ENCODE measurements at regions not wholly inside any gene's neighbourhood (a gene's known extent, or its start where the extent isn't known, plus 50 kb on each side); places are given as distances from the start of the nearest gene placed in this dataset.
"Not testable (repeated sequence)": the region's sequence is repeated elsewhere in the genome, so short reads cannot be mapped to it uniquely, and the experiment has no call there.

GRCh38 chrX:107355533-107355932 is 93.9 kb upstream of the FRMPD3 start:
- TF ChIP-seq CTCF (IDR thresholded peaks at IDR 0.05): no peak
- no peak overlapping the region for H3K27ac ChIP-seq
- no peaks in the 10 kb centered on the region for H3K4me1 ChIP-seq
- H3K4me3 ChIP-seq: no peak overlapping the region
- 23 to 29% methylated on average over 1 of the region's 1 CpG for WGBS, 2 donors
- H3K27me3 ChIP-seq: peaks cover 0 to 71% (median 0%) of the 10 kb centered on the region in 7 donors
- H3K9me3 ChIP-seq: no peaks in the 10 kb centered on the region
- intact Hi-C loops (cut with DNase I): no loop called here
- ATAC-seq (no peak), DNase-seq (no peak)
- H3K36me3 ChIP-seq: no peaks in the 10 kb centered on the region

GRCh38 chrX:107360788-107361360 is 88.6 kb upstream of the FRMPD3 start:
- no peak for DNase-seq
- intact Hi-C loops (cut with DNase I): no loop called here

GRCh38 chrX:107370185-107370584 is 79.3 kb upstream of the FRMPD3 start:
- H3K9me3 ChIP-seq; intact Hi-C loops (cut with DNase I); H3K27me3 ChIP-seq; H3K27ac ChIP-seq; H3K36me3 ChIP-seq; DNase-seq; ATAC-seq; H3K4me1 ChIP-seq; H3K4me3 ChIP-seq: not testable (repeated sequence)
- WGBS, 2 donors: 50 to 98% methylated on average over 2 to 3 of the region's 3 CpGs

More at GRCh38 chrX:107360788-107361360, 88.6 kb upstream of the FRMPD3 start:
- Histone ChIP-seq H3K4me3 (no peak overlapping the region), H3K9me3 (no peaks in the 10 kb centered on the region), H3K27ac (no peak overlapping the region), H3K4me1 (no peaks in the 10 kb centered on the region), H3K36me3 (no peaks in the 10 kb centered on the region), H3K27me3 (peaks cover 0 to 76% (median 0%) of the 10 kb centered on the region in 7 donors)
- 60 to 85% methylated on average over 2 of the region's 2 CpGs for WGBS, 2 donors
- TF ChIP-seq CTCF (IDR thresholded peaks at IDR 0.05): no peak
- no peak for ATAC-seq

GRCh38 chrX:107374132-107374531 is 75.3 kb upstream of the FRMPD3 start:
- intact Hi-C loops (cut with DNase I): no loop called here
- no peaks in the 10 kb centered on the region for H3K9me3 ChIP-seq
- DNase-seq: no peak
- H3K27me3 ChIP-seq: no peaks in the 10 kb centered on the region
- no peaks in the 10 kb centered on the region for H3K36me3 ChIP-seq
- no peak overlapping the region for H3K27ac ChIP-seq
- WGBS, 2 donors: 50 to 65% methylated on average over 2 of the region's 2 CpGs
- no peak for TF ChIP-seq CTCF (IDR thresholded peaks at IDR 0.05)
- no peak overlapping the region for H3K4me3 ChIP-seq
- H3K4me1 ChIP-seq: no peaks in the 10 kb centered on the region
- no peak for ATAC-seq

- Histone ChIP-seq H3K27ac (no peak overlapping the region), H3K4me1 (no peaks in the 10 kb centered on the region), H3K4me3 (no peak overlapping the region), H3K27me3 (no peaks in the 10 kb centered on the region), H3K9me3 (no peaks in the 10 kb centered on the region), H3K36me3 (no peaks in the 10 kb centered on the region)
- intact Hi-C loops (cut with DNase I): no loop called here
- ATAC-seq: no peak
- DNase-seq: no peak
- no peak for TF ChIP-seq CTCF (IDR thresholded peaks at IDR 0.05)
Measured at GRCh38 chrX:107374831-107375230, 74.6 kb upstream of the FRMPD3 start.

- DNase-seq, H3K36me3 ChIP-seq: not testable (repeated sequence)
Measured at GRCh38 chrX:107376186-107376585, 73.3 kb upstream of the FRMPD3 start.

More at GRCh38 chrX:107376186-107376585, 73.3 kb upstream of the FRMPD3 start:
- H3K27me3 ChIP-seq; H3K27ac ChIP-seq; H3K4me1 ChIP-seq; intact Hi-C loops (cut with DNase I); ATAC-seq; H3K9me3 ChIP-seq; H3K4me3 ChIP-seq: not testable (repeated sequence)

Measured in heart right ventricle (tissue), 16 donors.